ENCODE measurements at regions not wholly inside any gene's neighbourhood (a gene's known extent, or its start where the extent isn't known, plus 50 kb on each side); places are given as distances from the start of the nearest gene placed in this dataset.

- no peak for DNase-seq (ENCODE audit: low read depth)
- H3K4me3 ChIP-seq (ENCODE audit: low read depth, low read length) = no peak overlapping the region
- no peak for TF ChIP-seq CTCF (conservative IDR thresholded peaks at IDR 0.05; ENCODE audit: low read depth, low read length)
These were observed 58.2 kb downstream of the ESM1 start for GRCh38 chr5:54927097-54927746.

GRCh38 chr5:54924487-54924886, 60.9 kb downstream of the ESM1 start:
- DNase-seq (ENCODE audit: low read depth) = no peak

GRCh38 chr5:54917323-54917722, 68.1 kb downstream of the ESM1 start:
- no peak for TF ChIP-seq CTCF (conservative IDR thresholded peaks at IDR 0.05; ENCODE audit: low read depth, low read length)
- DNase-seq (ENCODE audit: low read depth) = no peak
- no peak overlapping the region for H3K4me3 ChIP-seq (ENCODE audit: low read depth, low read length)

More at GRCh38 chr5:54924487-54924886, 60.9 kb downstream of the ESM1 start:
- TF ChIP-seq CTCF (conservative IDR thresholded peaks at IDR 0.05; ENCODE audit: low read depth, low read length) = no peak
- no peak overlapping the region for H3K4me3 ChIP-seq (ENCODE audit: low read depth, low read length)

GRCh38 chr5:54915466-54916027, 69.8 kb downstream of the ESM1 start:
- DNase-seq (ENCODE audit: low read depth) = peak; percentile 9
- no peak overlapping the region for H3K4me3 ChIP-seq (ENCODE audit: low read depth, low read length)
- TF ChIP-seq CTCF (conservative IDR thresholded peaks at IDR 0.05; ENCODE audit: low read depth, low read length) = no peak

- peak; percentile 70 for DNase-seq (ENCODE audit: low read depth)
- H3K4me3 ChIP-seq (ENCODE audit: low read depth, low read length) = no peak overlapping the region
- no peak for TF ChIP-seq CTCF (conservative IDR thresholded peaks at IDR 0.05; ENCODE audit: low read depth, low read length)
These were observed 73.4 kb downstream of the ESM1 start for GRCh38 chr5:54912021-54912420.

- TF ChIP-seq CTCF (conservative IDR thresholded peaks at IDR 0.05; ENCODE audit: low read depth, low read length) = no peak
- peak; percentile 88 for DNase-seq (ENCODE audit: low read depth)
- H3K4me3 ChIP-seq (ENCODE audit: low read depth, low read length) = no peak overlapping the region
These were observed 75.2 kb downstream of the ESM1 start for GRCh38 chr5:54909911-54910870.

All from choroid plexus epithelial cell (primary cell).